ENCODE measurements at regions not wholly inside any gene's neighbourhood (a gene's known extent, or its start where the extent isn't known, plus 50 kb on each side); places are given as distances from the start of the nearest gene placed in this dataset.

DNA sequence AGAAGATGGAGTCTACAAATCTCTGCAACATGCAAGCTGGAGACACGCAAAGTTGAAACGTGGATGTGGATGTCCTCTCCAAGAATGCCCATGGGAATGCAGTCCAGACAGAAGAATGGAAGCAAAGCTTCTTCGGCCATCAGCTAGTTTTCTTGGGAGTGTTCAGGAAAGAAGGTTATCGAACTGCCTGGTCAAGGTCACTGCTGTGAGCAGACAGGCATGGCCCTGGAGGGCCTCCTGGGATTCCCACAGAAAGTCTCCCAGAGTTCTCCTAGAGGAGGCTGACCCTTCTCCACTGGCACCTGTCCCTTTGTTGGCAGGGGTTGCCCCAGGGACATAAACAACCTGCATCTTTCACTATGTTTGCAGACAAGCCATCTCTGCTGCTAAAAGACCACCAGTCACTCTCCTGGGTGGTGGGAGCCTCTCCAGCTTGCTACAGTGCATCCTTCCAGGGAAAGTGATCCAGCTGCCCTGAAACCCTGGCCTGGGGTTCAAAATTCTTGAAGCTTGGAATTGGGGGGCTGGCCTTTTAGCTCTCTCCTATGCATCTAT is 265.8 kb downstream of the SYK start:
- no peak for DNase-seq (ENCODE audit: low spot score)

DNA sequence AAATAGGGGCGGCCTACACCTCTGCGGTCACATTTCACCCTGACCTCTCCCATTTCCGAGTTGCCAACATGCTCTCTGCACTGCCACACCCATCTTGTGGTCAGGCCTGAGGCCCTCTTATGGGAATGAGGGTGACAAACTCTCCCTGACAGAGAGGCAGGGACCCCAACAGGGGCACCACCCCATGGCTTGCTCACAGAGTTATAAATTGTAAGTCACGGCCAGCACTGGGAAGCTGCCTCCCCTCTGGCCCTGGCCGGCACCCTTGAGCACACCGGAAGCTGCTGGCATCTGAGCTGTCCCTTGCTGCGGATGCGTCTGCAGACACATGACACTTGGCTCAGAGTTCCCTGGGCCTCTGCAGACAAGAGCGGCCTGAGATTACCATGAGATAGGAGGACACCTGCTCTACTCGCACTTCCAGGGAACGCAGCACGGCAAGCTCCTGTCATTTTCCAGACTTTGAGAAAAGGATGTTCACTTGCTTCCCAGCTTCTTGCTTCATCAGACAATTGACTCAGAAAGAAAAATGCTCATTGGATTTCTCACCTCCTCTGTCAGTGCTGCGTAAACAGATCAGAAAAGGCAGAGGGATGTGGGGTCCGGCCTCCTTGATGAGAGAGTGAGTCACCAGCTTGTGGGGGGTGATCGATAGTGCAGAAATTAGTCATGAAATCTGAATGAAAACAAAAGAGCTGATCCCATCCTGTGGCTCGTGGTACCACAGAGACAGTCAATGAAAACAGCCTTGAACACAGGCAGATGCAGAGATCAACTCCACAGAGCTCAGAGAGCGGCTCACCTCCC is 269.8 kb downstream of the SYK start:
- DNase-seq (ENCODE audit: low spot score): peak; percentile 83

DNA sequence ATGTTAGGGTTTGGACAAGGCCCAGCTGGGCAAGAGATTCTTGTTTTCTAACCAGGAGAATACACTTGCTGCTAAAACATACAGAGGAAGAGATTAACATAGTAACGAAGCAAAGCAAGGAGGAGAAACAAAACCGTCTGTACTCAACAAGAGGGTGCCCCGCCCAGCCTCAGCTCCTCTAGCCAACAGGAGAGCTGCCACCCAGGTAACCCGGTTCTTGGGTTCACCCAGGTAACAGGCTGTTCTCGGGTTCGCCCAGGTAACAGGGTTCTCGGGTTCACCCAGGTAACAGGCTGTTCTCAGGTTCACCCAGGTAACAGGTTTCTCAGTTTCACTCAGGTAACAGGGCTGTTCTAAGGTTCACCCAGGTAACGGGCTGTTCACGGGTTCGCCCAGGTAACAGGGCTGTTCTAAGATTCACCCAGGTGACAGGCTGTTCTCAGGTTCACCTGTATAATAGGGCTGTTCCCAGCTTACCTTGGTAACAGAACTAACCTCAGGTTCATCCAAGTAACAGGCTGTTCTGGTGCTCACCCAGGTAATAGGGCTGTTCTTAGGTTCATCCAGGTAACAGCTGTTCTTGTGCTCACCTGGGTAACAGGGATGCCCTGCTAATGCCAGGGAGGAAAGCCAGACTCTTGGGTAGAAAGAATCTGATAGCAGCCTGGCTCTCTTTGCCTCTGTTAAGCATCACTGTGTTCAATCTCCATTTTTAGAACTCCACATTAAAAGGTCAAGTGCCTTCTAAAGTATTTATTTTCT is 271.6 kb downstream of the SYK start:
- no peak for DNase-seq (ENCODE audit: low spot score)

DNA sequence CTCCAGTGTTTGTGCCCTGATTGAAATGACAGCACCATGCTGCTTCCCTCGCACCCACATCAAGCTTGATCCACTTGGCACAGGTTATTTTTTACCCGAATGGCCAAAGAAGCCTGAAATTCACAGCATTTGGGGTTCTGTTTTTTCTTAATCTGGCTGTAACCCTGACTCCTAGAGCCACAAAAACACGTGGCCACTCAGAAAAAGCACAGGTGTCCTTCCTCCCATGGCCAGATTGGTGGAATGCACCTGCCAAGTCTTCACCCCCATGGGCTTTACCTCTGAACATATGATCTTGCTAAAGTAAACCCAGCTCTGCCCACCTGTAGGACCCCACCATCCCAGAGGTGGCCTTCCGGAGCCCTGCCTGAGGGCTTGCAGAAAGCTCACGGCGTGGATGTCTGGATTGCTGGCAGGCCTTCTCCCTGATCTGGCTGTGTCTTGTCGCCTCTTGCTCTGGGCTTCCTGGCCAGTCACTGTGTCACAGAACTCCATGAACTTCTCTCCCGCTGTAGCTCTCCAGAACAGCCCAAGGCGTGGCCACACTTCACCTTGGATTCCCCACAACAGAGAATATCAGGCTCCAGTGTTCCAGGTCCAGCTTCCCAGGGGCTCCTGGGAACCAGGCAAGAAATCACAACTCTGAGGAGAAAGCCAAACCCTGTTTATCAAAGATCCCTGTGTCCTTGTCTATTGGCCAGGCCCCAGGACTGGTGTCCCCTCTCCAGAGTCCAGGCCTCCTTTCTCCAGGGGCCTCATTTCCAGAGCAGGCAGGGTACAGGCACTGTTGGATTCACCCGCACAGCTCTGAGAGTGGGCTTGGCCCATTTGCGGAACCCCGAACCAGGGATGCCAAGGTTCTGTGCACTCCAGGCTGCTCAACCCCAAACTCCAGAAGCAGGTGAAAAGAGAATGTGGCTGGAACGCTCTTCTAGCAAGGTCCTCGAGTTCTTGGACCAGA is 272.5 kb downstream of the SYK start:
- no peak for DNase-seq (ENCODE audit: low spot score)

DNA sequence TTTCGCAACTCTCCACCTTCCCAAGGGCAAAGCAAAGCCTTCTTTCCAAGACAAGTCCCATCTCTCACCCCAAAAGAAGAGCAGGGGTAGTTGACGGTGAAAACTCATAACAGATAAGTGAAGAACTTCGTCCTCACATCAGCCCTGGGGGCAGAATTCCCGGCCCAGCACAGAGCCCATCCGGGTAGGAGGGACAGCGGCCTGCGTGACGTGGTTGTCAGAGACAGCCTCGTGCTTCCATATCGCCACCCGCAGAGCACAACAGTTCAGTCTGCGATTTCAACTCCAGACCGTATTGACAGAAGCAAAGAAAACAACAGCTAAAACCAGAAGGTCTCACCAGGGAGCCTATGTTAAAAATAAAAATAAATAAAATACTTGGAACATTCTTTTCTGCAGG is 273.2 kb downstream of the SYK start:
- DNase-seq (ENCODE audit: low spot score): no peak

DNA sequence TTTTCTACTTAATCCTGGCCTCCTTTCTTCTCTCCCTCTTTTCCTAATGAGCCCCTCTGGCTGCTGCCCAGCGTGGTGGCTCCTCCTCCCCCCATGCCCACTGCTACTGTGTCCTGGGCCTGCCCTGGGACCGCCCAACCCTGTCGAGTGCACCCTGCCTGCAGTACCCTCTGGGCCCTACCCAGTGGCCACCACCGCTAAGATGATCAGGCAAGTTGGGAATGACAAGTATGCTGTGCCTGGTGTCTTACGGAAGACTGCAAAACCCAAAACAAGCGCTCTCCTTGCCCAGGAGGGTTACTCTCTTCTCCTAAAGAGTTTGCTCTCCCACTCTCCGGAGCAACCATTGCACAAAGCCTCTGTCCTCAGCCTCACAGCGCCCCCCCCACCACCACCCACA is 273.7 kb downstream of the SYK start:
- DNase-seq (ENCODE audit: low spot score): no peak

DNA sequence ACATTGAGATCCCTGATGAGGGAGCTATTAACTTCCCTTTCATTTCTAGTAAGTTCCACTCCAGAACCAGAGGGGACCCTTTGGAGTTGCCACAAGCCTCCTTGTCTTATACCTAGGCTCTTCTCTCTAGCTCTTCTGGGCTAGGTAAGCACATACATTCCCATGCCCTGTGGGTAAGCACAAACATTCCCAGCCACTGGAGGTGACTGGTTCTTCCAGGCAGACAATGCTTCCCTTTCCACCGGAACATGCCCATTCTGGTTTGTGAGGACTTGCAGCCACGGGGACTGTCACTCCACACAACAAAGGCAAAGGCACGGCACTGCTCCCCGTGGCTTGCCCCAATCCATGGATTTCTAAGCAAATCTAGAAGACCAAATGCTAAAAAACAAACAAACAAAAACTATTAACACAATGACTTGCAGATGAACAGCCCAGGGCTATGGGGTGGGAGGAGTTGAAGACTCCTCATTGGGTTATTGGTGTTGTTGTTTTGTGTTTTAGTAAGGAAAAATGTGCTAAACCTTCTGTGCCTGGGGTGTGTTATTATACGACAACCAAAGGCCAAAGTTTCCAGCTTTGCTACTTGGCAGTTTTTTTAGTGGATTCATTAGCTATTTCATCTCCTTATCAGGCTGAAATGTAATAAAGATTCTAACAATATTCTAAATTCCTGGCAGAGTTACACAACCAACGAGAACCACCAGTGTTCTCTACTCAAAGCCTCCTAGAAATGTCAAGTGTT is 276.2 kb downstream of the SYK start:
- DNase-seq (ENCODE audit: low spot score): peak; percentile 29

DNA sequence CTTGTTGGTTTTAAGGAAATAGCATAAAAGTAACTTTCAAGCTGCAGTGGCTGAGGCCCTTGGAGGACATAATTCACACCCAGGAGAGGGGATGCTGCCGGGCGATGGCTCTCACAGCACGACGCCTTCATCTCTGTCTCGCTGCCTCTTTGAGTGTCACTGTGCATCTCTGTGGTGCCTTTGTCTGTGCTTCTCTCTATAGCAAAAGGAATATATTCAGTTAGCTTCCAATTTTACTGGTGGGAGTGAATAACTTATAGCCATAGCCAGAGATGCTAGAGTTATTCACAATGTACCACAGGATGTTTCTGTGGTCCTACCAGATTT is 276.7 kb downstream of the SYK start:
- DNase-seq (ENCODE audit: low spot score): no peak

DNA sequence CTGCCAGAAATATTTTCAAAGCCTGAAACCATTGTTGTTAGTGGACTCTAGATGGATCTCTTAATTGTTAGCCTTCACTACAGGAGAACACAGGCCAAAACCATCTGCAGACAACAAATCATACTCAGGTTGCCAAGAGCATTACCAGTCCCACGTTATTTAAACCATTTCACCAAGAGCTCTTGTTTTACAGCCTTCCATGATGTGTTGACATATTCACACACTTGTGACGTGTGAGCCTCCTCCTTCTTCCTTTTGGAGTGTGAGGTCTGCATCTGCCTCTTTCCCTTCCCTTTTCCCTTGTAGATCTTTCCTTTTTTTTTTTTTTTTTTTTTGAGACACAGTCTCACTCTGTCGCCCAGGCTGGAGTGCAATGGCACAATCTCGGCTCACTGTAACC is 279.0 kb downstream of the AUH start:
- no peak for DNase-seq (ENCODE audit: low spot score)

DNA sequence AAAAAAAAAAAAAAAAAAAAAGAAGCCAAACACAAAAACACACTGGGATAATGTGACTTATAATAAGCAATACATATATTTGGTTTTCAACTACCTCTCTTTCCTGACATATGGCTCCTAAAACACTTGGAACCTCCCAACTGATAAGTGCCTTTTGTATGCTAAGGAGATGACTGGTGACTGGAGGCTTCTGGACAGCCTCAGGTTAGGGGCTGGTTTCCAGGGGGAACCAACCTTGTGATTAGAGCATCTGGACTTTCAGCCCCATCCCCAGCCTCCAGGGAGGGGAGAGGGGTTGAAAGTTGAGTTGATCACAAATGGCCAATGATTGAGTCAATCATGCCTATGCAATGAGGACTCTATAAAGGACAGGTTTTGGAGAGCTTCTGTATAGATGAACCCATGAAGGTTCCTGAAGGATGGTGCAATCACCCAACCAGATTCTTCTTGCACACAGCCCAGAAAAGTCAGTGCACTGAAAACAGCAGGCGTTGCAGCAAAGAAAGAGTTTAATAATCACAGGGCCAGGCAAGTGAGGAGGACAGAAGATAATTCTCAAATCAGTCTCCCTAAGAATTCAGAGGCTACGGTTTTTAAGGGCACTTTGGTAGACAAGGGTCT is 276.7 kb downstream of the AUH start:
- no peak for DNase-seq (ENCODE audit: low spot score)

DNA sequence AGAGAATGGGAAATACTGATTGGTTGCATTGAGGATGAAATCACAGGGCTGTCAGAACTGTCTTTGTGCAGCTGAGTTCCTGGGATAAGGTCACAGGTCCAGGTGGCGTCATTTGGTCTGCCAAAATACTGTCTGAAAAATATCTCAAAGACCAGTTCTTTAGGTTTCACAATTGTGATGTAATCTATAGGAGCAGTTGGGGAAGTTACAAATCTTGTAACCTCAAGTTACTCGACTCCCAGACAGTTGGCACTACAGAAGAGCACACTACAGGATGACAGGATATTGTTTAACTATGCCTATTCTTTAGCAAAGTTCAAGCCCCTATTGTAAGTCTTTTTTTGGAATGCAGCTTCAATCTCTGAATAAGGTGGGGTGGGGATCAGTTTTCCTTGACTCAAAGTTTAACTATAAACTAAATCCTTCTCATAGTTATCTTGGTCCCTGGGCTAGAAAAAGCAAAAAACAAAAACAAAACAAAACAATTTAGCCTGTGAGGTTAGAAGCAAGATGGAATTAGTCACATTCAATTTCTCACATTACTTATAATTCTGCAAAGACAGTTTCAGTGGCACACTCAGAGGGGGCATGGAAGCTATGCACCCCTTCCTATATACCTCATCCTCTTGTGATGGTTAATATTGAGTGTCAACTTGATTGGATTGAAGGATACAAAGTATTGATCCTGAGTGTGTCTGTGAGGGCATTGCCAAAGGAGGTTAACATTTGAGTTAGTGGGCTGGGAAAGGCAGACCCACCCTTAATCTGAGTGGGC is 276.0 kb downstream of the AUH start:
- DNase-seq (ENCODE audit: low spot score): no peak

DNA sequence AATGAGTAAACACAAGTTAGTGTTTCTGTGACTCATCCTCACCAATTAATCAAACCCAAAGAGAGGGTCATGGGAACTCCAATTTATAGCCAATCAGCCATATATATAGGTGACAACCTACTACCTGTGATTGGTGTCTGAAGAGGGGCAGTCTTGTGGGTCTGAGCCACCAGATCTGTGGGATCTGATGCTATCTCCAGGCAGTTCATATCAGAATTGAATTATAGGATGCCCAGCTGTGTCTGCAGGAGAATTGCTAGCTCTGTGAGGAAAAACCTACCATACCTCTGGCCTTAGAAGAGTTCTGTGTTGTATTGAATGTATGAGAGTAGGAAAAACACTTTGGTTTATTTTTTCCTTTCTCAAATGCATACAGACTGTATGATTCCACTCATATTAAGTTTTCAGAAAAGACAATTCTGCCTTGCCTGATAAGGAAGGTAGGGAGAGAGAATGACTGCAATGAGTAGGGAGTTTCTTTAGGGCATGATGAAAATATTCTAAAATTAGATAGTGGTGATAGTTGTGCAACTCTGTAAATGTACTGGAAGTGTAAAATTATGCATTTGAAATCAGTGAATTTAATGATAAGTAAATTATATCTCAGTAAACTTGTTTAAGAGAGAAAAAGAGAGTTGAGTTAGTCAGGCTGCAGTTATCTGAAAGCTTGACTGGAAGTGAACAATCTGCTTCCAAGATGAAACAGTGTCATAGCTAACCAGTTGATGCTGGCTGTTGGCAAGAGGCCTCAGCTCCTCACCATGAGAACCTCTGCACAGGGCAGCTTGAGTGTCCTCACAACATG is 274.9 kb downstream of the AUH start:
- no peak for DNase-seq (ENCODE audit: low spot score)

DNA sequence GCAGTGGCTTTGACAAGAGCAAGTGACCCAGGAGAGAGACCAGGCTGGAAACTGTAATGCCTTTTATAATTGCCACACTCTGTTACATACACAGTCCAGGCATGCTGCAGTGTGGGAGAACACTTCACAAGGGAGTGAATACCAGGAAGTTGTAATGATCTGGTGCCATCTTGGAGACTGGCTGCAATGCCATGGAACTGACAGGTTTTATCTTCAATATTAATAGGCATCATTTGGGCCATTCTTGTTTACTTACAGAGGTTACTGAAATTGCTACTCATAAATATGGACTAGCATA is 274.3 kb downstream of the AUH start:
- DNase-seq (ENCODE audit: low spot score): no peak

DNA sequence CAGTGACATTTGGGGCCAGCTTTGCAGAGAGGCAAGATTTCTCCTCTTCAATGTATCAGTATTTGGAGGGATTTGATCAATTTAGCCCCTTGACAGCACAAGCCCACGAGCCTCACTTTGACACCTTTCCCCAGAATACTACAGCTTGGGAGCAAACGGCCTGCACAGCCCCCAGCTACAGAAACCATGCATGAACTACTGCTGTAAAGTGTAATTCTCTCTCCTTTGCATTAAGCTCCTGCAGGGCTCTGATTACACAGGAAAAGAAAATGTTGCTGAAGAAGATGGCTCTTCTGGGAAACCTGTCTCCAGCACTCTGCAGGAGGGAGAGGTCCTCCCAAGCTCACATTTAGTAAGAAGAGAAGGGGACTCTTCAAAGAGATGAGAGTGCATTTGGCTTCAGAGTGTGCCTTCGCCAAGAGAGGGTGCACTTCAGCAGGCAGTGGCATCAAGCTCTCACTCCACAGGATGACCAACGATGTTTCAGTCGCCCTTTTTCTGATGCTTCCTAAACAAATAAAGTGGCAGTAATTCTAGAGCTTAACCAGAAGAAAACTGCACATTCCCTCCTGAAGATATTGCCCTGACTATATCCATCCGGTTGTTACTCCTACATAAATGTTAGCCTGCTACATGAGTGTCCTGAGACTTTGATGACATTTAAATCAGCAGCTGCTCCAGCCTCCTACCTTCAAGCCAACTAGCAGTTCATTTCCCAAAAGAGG is 272.2 kb downstream of the AUH start:
- DNase-seq (ENCODE audit: low spot score): peak; percentile 65

DNA sequence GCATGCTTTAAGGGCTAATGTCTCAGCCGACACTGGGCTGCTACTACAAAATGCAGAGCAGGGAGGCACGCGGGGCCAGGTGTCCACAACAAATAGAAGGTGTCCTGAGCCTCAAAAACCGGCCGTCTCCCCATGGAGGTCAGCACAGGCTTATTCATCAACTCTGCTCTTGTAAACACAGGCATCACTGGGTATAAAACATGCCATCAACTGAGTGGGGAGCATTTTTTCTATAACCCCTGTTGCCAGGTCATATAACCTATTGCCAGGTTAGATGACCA is 271.6 kb downstream of the AUH start:
- no peak for DNase-seq (ENCODE audit: low spot score)

DNA sequence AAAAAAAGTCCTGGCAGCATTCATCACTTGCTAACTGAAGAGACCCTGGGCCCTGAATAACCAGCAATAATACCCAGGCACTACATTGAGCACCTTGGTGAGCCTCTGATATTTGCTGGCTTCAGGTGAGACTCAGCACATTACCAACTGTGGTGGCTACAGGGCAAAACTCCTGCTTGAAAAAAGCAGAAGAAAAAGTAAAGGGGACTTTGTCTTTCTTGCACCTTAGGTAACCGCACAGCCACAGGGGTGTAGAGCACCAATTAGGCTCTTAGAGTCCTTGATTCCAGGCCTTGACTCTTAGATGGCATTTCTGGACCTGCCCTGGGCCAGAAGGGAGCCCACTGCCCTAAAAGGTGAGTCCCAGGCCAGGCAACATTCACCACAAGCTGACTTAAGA is 269.5 kb downstream of the AUH start:
- DNase-seq (ENCODE audit: low spot score): no peak

DNA sequence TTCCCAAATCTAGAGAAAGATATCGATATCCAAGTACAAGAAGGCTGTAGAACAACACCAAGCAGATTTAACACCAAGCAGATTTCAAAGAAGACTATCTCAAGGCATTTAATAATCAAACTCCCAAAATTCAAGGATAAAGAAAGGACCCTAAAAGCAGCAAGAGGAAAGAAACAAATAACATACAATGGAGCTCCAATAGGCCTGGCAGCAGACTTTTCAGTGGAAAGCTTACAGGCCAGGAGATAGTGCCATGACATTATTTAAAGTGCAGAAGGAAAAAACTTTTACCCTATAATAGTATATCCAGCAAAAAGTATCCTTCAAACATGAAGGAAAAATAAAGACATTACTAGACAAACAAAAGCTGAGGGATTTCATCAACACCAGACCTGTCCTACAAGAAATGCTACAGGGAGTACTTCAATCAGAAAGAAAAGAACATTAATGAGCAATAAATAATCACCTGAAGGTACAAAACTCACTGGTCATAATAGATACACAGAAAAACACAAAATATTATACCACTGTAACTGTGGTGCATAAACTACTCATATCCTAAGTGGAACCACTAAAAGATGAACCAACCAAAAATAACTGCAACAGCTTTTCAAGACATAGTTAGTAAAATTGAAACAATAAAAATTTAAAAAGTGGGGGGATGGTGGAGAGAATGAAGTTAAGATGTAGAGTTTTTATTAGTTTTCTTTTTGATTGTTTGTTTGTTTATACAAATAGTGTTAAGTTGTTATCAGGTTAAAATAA is 267.2 kb downstream of the AUH start:
- DNase-seq (ENCODE audit: low spot score): no peak

DNA sequence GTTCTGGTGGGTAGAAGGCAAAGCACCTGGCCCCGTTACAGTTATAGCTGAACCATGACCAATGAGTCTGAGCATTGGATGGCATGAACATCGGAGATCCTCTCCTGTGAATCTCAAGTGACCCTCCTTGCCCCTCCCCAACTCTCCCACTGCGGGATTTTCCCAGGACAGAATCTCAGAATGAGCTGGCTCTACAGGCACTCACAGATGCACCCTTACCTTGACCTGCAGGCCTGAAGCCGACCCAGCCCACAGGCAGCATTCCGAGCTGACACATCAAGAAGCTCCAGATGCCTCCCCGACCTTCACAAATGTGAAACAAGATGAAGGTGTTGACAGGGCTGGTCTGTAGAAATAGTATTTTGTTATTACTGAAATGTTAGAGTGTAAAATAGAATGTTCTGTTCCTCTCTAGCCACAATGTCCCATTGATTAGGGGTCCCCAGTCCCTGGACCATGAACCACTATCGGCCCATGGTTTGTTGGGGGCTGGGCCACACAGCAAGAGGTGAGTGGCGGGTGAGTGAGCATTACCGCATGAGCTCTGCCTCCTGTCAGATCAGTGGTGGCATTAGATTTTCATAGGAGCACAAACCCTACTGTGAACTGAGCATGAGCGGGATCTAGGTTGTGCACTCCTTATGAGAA is 263.4 kb downstream of the AUH start:
- DNase-seq (ENCODE audit: low spot score): no peak
